HEK293T (cell line): ENCODE measurements at regions not wholly inside any gene's neighbourhood (a gene's known extent, or its start where the extent isn't known, plus 50 kb on each side); places are given as distances from the start of the nearest gene placed in this dataset.

ENCODE experiments used
- FOXK2 ChIP-seq: fragments of 450-650 bp; IDR thresholded peaks from 2 replicates; pipeline ENCODE4 v1.6.1; 2016; ENCODE audit warnings: mild to moderate bottlenecking
- FOXM1 ChIP-seq: fragments of 450-650 bp; IDR thresholded peaks from 2 replicates; pipeline ENCODE4 v1.6.1; 2017; ENCODE audit warnings: mild to moderate bottlenecking, borderline replicate concordance
- SP1 ChIP-seq: fragments of 450-650 bp; IDR thresholded peaks from 2 replicates; pipeline ENCODE4 v1.6.1; 2017

DNA sequence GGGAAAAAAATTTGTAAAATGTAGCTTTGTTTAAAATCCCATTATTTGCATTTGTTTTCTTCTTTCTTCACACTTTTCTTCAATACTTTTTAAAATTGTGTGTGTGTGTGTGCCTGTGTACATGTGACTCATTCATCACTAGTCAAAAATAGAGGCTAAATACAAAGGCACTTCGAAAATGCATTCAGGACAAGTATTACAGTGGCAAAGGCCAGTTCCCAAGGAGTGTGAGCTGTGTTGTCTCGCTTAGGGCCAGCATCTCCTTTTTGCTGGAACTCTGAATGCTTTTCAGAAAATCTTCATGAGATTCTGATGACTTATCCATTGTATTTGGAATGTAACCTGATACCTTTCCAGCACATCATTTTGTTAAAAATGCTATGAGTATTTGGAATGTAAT, 288.5 kb upstream of the CNR1 start:
- TF ChIP-seq SP1 (no peak), FOXK2 (no peak), FOXM1 (no peak)
